Calu3 (cell line): ENCODE measurements at regions not wholly inside any gene's neighbourhood (a gene's known extent, or its start where the extent isn't known, plus 50 kb on each side); places are given as distances from the start of the nearest gene placed in this dataset.

ENCODE experiments used
- BruUV-seq: library from RNA; stranded (reverse); fragments of 400-500 nt; replicated peaks from 2 replicates; lab custom pipeline; 2021; lab: Mats Ljungman, UMichigan
- CTCF ChIA-PET: fragments of 300-600 bp; sonication (Branson Sonifier 250); formaldehyde crosslinking; loops from one replicate; lab custom pipeline; 2022; ENCODE audit warnings: antibody characterized with exemption; lab: Charles Lee
- DNase-seq: peaks from one replicate; pipeline ENCODE4 v3.0.0; 2022
- H3K27ac Mint-ChIP-seq: one replicate; pipeline ENCODE4 v1.8.0; 2022; ENCODE audit warnings: mixed read lengths; ENCODE audit not compliant: unreplicated experiment
- H3K27me3 Mint-ChIP-seq: one replicate; pipeline ENCODE4 v1.8.0; 2022; ENCODE audit warnings: mixed read lengths; ENCODE audit not compliant: unreplicated experiment
- H3K36me3 Mint-ChIP-seq: one replicate; pipeline ENCODE4 v1.8.0; 2022; ENCODE audit warnings: mild to moderate bottlenecking, moderate library complexity, mixed read lengths; ENCODE audit not compliant: insufficient read depth, unreplicated experiment
- H3K4me1 Mint-ChIP-seq: one replicate; pipeline ENCODE4 v1.8.0; 2022; ENCODE audit warnings: mild to moderate bottlenecking, low read depth, mixed read lengths; ENCODE audit not compliant: unreplicated experiment
- H3K4me3 Mint-ChIP-seq: one replicate; pipeline ENCODE4 v1.8.0; 2022; ENCODE audit warnings: mild to moderate bottlenecking, low read depth, moderate library complexity, mixed read lengths; ENCODE audit not compliant: unreplicated experiment
- H3K9me3 Mint-ChIP-seq: one replicate; pipeline ENCODE4 v1.8.0; 2022; ENCODE audit warnings: low read depth, mixed read lengths; ENCODE audit not compliant: unreplicated experiment
- intact Hi-C: fragments of 100-400 bp; cut with micrococcal nuclease; formaldehyde crosslinking; loops from one replicate; pipeline ENCODE4 v1.10.0; 2022; ENCODE audit not compliant: unreplicated experiment
- TF ChIP-seq, protein P1 (sequence below): fragments of 200-600 bp; IDR thresholded peaks from one replicate; pipeline ENCODE4 v1.8.0; 2022; ENCODE audit warnings: antibody characterized with exemption; ENCODE audit not compliant: unreplicated experiment

DNA sequence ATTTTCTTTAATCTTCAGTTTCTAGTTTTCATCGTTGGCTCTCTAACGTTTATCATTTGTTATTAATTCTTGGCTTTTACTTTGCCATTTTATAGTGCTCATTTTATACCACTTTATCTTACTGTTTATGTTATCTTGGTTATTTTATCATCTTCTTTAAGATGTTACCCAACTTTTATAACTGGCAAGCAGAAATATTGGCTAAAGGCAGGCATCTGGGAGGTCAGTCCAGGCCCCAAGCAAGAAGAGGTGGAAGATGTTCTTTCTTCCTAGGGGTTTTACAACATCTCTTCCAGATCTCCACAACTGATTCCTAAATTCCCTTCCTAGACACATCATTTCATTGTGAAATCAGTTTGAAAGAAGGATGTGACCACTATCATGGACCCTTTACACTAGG, 208.1 kb downstream of the AHR start:
- H3K27ac Mint-ChIP-seq = peak overlapping the region; percentile 6
- CTCF ChIA-PET = interaction anchor here (0.7 kb wide), 1 partner anchor 625 kb away, joined by 3 read pairs; the partner anchor contains the start of gene AGR3
- peak overlapping the region; percentile 38 for H3K4me3 Mint-ChIP-seq
- no peaks in the 10 kb centered on the region for H3K27me3 Mint-ChIP-seq
- no peak for DNase-seq
- TF ChIP-seq, protein P1, sequence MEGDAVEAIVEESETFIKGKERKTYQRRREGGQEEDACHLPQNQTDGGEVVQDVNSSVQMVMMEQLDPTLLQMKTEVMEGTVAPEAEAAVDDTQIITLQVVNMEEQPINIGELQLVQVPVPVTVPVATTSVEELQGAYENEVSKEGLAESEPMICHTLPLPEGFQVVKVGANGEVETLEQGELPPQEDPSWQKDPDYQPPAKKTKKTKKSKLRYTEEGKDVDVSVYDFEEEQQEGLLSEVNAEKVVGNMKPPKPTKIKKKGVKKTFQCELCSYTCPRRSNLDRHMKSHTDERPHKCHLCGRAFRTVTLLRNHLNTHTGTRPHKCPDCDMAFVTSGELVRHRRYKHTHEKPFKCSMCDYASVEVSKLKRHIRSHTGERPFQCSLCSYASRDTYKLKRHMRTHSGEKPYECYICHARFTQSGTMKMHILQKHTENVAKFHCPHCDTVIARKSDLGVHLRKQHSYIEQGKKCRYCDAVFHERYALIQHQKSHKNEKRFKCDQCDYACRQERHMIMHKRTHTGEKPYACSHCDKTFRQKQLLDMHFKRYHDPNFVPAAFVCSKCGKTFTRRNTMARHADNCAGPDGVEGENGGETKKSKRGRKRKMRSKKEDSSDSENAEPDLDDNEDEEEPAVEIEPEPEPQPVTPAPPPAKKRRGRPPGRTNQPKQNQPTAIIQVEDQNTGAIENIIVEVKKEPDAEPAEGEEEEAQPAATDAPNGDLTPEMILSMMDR = no peak
- peaks cover 46% of the 10 kb centered on the region for H3K4me1 Mint-ChIP-seq
- no TSS peak for BruUV-seq
- H3K36me3 Mint-ChIP-seq = no peaks in the 10 kb centered on the region
- intact Hi-C loops = loop anchor here (5.0 kb wide), 1 partner anchor 64 kb away; no protein-coding TSS in a partner anchor
- no peaks in the 10 kb centered on the region for H3K9me3 Mint-ChIP-seq

DNA sequence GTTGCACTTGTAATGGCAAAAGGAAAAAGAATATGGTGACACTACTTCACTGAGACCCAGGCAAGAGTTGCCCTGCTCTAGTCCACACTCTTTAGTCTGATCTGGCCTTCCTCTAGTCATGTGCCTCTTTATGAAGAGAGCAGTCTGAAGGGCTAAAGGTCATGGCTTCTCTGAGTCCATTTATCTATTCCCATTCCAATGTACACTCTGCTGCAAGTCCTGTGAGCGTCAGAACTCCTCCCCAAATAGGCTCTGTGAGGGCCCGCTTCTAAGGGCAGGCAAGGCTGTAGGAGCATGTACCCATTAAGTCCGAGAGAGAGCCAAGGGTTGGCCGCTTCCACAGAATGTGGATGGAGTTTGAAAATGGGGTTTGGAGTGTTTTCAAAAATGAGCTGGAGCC, 209.3 kb downstream of the AHR start:
- CTCF ChIA-PET = no interaction called here
- BruUV-seq = no TSS peak
- intact Hi-C loops = loop anchor here (5.0 kb wide), 1 partner anchor 65 kb away; no protein-coding TSS in a partner anchor
- Mint-ChIP-seq H3K36me3 (no peaks in the 10 kb centered on the region), H3K27me3 (no peaks in the 10 kb centered on the region), H3K27ac (no peak overlapping the region), H3K4me1 (peaks cover 47% of the 10 kb centered on the region), H3K4me3 (no peak overlapping the region), H3K9me3 (no peaks in the 10 kb centered on the region)
- TF ChIP-seq, protein P1 = no peak
- no peak for DNase-seq

DNA sequence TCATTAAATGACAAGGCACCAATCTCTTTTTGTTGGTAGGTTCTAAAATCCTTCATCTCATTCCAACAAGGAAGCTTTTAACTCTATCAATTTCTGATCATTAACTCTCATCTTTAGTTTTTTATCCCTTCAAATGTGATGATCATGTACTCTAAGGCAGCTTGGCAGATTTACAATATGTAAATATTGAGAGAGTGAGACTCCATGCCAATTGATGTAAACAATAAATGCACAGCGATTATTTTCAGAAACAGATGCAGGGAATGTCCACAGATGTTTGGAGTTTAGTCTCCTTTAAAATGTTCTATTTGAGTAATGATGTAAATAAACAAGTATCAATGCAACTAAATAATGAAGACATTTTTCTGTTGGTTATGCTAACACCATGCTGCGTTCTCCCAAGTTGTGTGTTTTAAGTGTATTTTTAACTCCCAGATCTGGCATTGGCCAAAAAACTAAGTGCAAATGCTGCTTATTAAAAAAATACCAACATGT, 213.8 kb downstream of the AHR start:
- H3K4me3 Mint-ChIP-seq = no peak overlapping the region
- no peaks in the 10 kb centered on the region for H3K27me3 Mint-ChIP-seq
- TF ChIP-seq, protein P1 = no peak
- CTCF ChIA-PET = no interaction called here
- intact Hi-C loops = no loop called here
- DNase-seq = no peak
- no TSS peak for BruUV-seq
- no peaks in the 10 kb centered on the region for H3K9me3 Mint-ChIP-seq
- H3K36me3 Mint-ChIP-seq = no peaks in the 10 kb centered on the region
- peaks cover 22% of the 10 kb centered on the region for H3K4me1 Mint-ChIP-seq
- no peak overlapping the region for H3K27ac Mint-ChIP-seq

DNA sequence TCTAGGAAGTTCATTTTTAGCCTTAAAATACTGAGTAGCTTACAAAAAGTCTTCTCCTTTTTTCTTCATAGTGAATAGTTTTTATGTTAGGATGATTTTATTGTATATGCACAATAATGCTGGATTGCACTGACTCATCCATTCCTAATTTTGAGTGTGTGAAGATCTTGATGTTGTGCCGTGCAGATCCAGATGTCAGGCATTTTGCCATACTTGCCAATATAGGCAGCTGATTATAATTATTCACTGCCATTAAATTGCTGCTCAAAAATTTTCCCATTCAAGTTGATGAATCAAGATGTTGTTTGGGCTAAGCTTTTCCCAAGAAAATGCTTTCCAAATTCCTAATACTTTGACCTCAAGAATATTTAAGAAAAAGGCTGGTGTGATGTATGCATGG, 218.3 kb downstream of the AHR start:
- Mint-ChIP-seq H3K9me3 (no peaks in the 10 kb centered on the region), H3K4me1 (peaks cover 30% of the 10 kb centered on the region), H3K27ac (no peak overlapping the region), H3K4me3 (no peak overlapping the region), H3K36me3 (peaks cover 4% of the 10 kb centered on the region), H3K27me3 (no peaks in the 10 kb centered on the region)
- TF ChIP-seq, protein P1 = no peak
- CTCF ChIA-PET = no interaction called here
- no TSS peak for BruUV-seq
- no peak for DNase-seq
- intact Hi-C loops = no loop called here
